Smooth muscle cell (in vitro differentiated cells): ENCODE measurements at regions not wholly inside any gene's neighbourhood (a gene's known extent, or its start where the extent isn't known, plus 50 kb on each side); places are given as distances from the start of the nearest gene placed in this dataset.

Experiments
- DNase-seq: peaks from one replicate; lab custom pipeline; 2025; ENCODE audit not compliant: unreplicated experiment; lab: John Stamatoyannopoulos, UW
- H2AFZ ChIP-seq: fragments of 200-600 bp; sonication (generic); 2 replicates; pipeline ENCODE4 v1.6.0; 2016; ENCODE audit warnings: antibody characterized with exemption, low read depth, mild to moderate bottlenecking
- H3F3A ChIP-seq: fragments of 200-600 bp; sonication (generic); 2 replicates; pipeline ENCODE4 v1.6.0; 2017; ENCODE audit warnings: antibody characterized with exemption, low read depth
- H3K27ac ChIP-seq: fragments of 200-600 bp; sonication (generic); 2 replicates; pipeline ENCODE4 v1.5.1; 2016; ENCODE audit warnings: low read depth, mild to moderate bottlenecking
- H3K27me3 ChIP-seq: fragments of 200-600 bp; sonication (generic); 2 replicates; pipeline ENCODE4 v1.6.1; 2016; ENCODE audit warnings: low read depth, mild to moderate bottlenecking
- H3K36me3 ChIP-seq: fragments of 200-600 bp; sonication (generic); 2 replicates; pipeline ENCODE4 v1.5.1; 2016; ENCODE audit warnings: low read depth
- H3K4me1 ChIP-seq: fragments of 200-600 bp; sonication (generic); 2 replicates; pipeline ENCODE4 v1.5.1; 2016; ENCODE audit warnings: low read depth
- H3K4me2 ChIP-seq: fragments of 200-600 bp; sonication (generic); 2 replicates; pipeline ENCODE4 v1.6.0; 2016; ENCODE audit warnings: mild to moderate bottlenecking
- H3K4me3 ChIP-seq: fragments of 200-600 bp; sonication (generic); 2 replicates; pipeline ENCODE4 v1.5.1; 2016; ENCODE audit warnings: mild to moderate bottlenecking
- H3K79me2 ChIP-seq: fragments of 200-600 bp; sonication (generic); 2 replicates; pipeline ENCODE4 v1.6.0; 2016; ENCODE audit warnings: low read depth, mild to moderate bottlenecking
- H3K9ac ChIP-seq: fragments of 200-600 bp; sonication (generic); 2 replicates; pipeline ENCODE4 v1.6.0; 2016; ENCODE audit warnings: low read depth
- H3K9me3 ChIP-seq: fragments of 200-600 bp; sonication (generic); replicated peaks from 2 replicates; pipeline ENCODE4 v1.5.1; 2016; ENCODE audit warnings: low read depth
- H4K20me1 ChIP-seq: fragments of 200-600 bp; sonication (generic); 2 replicates; pipeline ENCODE4 v1.6.0; 2016; ENCODE audit warnings: low read depth
- WGBS: methylation state at CpG from one replicate; pipeline ENCODE4 v1.1.7; 2016; ENCODE audit warnings: low lambda C conversion rate; 5-methylcytosine and 5-hydroxymethylcytosine counted together
- TF ChIP-seq, protein P1 (sequence below): fragments of 200-600 bp; sonication (generic); IDR thresholded peaks from 2 replicates; pipeline ENCODE4 v1.5.1; 2017; ENCODE audit warnings: borderline replicate concordance, mild to moderate bottlenecking, antibody characterized with exemption; ENCODE audit not compliant: insufficient read depth, poor library complexity, severe bottlenecking

DNA sequence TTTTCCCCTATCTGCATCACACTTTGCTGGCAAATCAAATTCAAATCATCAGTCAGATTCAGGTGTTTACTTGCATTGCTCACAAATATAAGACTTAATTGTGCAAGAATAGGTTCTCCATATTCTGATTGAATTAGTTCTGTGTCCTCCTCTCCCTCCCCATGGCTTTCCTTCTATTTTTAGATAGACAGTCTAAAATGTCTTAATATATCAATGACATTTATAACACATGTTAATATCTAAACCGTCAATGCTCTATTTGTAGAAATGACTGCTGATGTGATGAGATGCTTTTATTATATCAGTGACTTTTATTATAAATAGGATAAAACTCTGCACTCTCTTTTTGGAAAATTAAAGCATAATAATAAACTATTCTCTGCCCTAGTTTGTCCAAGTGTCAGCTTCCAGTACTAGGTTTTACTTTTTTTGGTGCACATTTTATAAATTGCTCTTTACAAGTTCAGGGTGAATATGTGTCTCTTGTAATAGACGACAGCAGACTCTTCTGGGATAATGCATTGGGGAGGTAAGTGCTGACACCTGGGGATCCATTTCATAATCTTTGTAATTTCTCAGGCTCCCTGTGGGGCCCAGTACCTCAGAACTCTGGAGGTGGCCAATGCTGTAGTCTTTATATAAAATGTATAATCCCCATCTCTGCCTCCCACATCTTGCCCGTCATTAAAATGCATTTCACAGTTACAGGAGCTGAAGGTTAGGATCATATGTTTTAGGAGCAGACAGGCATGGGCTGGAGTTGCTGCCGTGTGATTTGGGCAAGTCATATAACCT, 321.5 kb downstream of the BRINP1 start:
- no peak overlapping the region for H3K4me3 ChIP-seq
- WGBS, result 79% methylated on average over 4 of the region's 4 CpGs
- no peak overlapping the region for H3K27ac ChIP-seq
- H3K79me2 ChIP-seq, result no peaks in the 10 kb centered on the region
- H3F3A ChIP-seq, result no peaks in the 10 kb centered on the region
- peaks cover 14% of the 10 kb centered on the region for H3K4me1 ChIP-seq
- H3K4me2 ChIP-seq, result no peak overlapping the region
- TF ChIP-seq, protein P1, sequence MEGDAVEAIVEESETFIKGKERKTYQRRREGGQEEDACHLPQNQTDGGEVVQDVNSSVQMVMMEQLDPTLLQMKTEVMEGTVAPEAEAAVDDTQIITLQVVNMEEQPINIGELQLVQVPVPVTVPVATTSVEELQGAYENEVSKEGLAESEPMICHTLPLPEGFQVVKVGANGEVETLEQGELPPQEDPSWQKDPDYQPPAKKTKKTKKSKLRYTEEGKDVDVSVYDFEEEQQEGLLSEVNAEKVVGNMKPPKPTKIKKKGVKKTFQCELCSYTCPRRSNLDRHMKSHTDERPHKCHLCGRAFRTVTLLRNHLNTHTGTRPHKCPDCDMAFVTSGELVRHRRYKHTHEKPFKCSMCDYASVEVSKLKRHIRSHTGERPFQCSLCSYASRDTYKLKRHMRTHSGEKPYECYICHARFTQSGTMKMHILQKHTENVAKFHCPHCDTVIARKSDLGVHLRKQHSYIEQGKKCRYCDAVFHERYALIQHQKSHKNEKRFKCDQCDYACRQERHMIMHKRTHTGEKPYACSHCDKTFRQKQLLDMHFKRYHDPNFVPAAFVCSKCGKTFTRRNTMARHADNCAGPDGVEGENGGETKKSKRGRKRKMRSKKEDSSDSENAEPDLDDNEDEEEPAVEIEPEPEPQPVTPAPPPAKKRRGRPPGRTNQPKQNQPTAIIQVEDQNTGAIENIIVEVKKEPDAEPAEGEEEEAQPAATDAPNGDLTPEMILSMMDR, result no peak
- no peak for DNase-seq
- peaks cover 4% of the 10 kb centered on the region for H3K27me3 ChIP-seq
- no peak overlapping the region for H3K9ac ChIP-seq
- no peaks in the 10 kb centered on the region for H4K20me1 ChIP-seq
- H2AFZ ChIP-seq, result no peak overlapping the region
- no peaks in the 10 kb centered on the region for H3K36me3 ChIP-seq
- H3K9me3 ChIP-seq, result no peaks in the 10 kb centered on the region

DNA sequence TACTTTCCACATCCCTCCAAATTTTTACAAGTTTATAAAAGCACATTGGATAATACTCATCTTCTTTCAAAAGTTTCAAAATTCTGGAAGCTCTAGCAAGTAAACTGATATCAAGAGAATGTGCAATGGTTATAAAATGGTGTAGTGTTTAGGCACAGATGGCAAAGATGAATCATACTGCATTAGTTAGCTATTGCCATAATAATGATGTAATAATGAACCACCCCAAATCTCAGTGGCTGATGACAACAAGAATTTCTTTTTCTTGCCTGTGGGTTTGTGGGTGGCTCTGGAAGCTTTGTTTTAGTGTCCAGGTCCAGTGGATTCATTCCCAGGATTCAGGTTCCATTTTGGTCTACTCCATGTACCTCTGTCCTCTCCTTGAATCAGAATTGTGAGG, 319.0 kb downstream of the BRINP1 start:
- no peak overlapping the region for H3K9ac ChIP-seq
- no peaks in the 10 kb centered on the region for H3K79me2 ChIP-seq
- H3K36me3 ChIP-seq, result no peaks in the 10 kb centered on the region
- peaks cover 2% of the 10 kb centered on the region for H3K4me1 ChIP-seq
- H4K20me1 ChIP-seq, result no peaks in the 10 kb centered on the region
- no peak overlapping the region for H3K4me2 ChIP-seq
- no peak overlapping the region for H3K27ac ChIP-seq
- TF ChIP-seq, protein P1, result no peak
- no peak overlapping the region for H2AFZ ChIP-seq
- DNase-seq, result no peak
- peaks cover 4% of the 10 kb centered on the region for H3K27me3 ChIP-seq
- H3K4me3 ChIP-seq, result no peak overlapping the region
- H3K9me3 ChIP-seq, result no peaks in the 10 kb centered on the region
- H3F3A ChIP-seq, result no peaks in the 10 kb centered on the region

DNA sequence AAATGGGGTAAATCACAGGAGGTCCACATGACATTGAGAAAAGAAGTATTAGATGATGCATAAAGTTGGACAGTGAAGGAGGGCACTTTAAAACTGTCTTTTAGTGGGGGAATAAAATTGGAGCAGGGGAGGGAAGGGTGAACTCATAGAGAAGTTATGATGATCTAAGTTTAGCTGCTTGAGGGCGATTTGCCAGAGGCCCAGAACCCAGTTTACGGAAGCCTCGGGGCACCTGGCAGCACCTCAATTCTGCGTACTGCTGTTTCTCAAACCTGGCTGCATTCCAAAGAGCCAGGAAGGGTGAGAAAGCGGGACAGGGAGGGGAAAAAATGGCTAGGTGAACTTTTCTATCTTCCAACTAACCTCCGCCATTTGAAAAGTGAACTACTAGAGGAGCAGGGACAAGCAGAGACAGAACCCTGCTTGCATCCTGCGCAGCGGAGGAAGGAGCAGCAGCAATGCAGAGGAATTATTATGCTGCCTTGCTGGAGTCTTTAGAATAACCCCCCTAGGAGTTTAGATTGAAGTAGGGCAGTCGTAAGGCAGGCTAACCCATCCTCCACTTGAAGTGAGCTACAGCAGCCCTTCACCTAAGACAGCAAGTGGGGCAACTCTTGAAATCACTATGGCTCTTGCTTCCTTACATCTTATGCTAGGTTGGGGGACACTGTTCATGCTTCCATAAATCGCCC, 316.8 kb downstream of the BRINP1 start:
- Histone ChIP-seq H3K4me1 (no peaks in the 10 kb centered on the region), H3K36me3 (no peaks in the 10 kb centered on the region), H3K4me2 (no peak overlapping the region), H3K4me3 (no peak overlapping the region), H3F3A (no peaks in the 10 kb centered on the region), H3K27ac (no peak overlapping the region), H2AFZ (no peak overlapping the region), H4K20me1 (no peaks in the 10 kb centered on the region), H3K27me3 (peaks cover 4% of the 10 kb centered on the region), H3K9ac (no peak overlapping the region), H3K79me2 (no peaks in the 10 kb centered on the region), H3K9me3 (no peaks in the 10 kb centered on the region)
- 83% methylated on average over 10 of the region's 10 CpGs for WGBS
- TF ChIP-seq, protein P1, result no peak
- no peak for DNase-seq
